Activated naive CD8-positive, alpha-beta T cell treated with anti-CD3 and anti-CD28 coated beads, Interleukin-2, amount 50 U/mL, for 16 hours (primary cell): ENCODE measurements at regions not wholly inside any gene's neighbourhood (a gene's known extent, or its start where the extent isn't known, plus 50 kb on each side); places are given as distances from the start of the nearest gene placed in this dataset.
"Not testable (repeated sequence)": the region's sequence is repeated elsewhere in the genome, so short reads cannot be mapped to it uniquely, and the experiment has no call there.

Experiments used
- DNase-seq: peaks from one replicate; pipeline ENCODE4 v3.0.0-alpha.2; 2020; ENCODE audit warnings: low read depth, low spot score

DNA sequence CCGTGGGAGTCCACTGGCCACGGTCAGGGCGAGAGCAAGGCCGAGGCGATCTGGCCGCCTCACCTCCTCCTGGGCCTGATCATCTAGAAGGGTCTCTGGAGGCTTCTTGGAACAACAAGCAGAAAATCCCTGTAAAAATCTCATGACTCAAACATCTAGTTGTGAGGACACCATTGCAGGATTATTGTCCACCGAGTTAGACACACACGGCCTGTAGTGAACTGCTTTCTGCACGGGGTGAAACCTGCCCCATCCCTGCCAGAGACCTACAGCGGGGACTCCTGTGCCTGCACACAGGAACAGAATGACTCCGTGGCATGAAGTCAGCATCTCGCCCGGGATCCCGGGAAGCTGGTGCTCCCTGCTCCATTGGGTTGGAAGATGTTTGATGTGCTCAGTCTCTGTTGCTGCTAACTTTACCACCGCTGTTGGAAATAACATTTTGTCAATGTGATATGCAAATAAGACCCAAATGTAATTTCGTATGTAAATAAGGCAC is 267.0 kb upstream of the TCERG1L start:
- DNase-seq, result no peak

DNA sequence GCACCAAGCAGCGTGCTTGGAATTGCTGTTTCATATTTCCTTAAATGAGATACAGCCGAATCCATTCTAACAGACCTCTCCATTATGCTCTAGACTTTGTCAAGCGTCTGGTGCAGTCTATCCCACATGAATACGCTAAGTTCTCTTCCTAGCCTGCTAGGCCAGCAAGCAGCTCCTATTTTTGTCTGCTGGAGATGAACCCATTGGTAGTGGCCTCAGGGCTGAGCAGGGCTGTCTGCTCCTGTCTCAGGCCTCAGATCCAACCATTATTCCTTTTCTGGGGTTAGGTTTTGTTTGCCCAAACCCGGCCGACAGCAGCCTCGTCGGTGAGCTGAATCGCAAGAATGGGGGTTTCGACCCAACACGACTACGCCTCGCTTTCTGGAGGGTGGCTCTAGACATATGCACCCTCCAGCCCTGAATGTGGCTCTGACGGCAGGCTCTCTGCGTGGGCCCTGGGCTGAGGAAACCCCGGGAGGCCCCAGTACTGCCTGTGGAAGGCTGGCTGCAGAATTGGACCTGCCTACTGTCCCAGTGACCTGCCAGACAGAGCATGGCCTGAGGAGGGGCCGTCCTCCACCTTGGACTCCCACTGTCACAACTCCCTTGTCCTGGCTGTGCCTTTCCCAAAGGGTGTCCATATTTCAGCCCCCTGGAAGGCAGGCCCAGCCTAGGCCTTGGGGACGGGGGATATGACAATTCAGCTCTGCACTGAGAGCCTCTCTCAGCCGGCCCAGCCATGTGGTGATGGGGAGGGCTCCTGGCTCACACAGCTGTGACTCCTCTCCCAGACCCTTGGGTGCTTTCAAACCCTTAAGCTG is 267.9 kb upstream of the TCERG1L start:
- DNase-seq, result no peak

DNA sequence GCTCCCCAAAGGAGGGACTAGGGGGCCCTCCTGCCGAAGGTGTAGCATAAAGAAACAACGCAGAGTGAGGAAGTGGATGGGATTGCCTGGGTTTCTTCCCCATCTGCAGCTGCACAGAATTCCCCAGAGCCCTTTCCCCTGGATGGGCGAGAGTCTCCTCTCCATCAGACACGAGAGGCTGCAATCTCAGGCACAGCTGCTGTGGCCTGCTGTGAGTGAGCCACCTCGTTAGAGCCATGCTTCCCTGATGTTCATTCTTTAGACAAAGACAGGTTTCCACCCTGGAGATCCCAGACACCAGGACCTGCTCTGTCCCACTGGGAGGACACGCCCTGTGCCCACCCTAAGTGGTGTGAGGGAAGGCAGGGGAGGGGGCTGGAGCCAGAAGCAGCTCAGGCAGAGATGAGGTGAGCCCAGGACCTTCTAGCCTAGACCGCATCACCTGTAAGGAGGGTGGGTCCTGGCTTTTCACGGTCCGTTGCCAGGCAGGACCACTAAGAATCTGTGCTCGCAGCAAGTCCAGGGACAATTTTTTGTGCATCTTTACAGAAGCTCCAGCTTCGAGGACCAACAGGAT is 268.6 kb upstream of the TCERG1L start:
- DNase-seq, result no peak

DNA sequence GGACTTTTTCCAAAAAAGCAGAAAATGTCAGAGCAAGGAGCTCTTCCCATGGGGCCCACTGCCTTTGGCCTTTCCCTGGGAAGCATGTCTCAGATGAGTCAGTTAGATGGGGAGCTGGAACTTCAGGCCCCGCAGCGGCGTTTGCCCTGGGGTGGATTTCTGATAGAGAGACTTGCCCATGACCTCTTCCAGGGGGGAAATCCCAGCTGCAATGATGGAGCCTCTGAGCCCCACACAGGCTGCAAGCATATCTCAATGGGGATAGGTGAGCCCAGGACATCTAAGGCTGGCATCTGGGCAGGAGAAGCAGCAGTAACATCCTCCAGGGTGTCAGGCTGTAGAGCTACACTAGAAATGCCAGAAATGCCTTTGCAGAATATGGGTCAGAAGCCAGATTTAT is 269.2 kb upstream of the TCERG1L start:
- no peak for DNase-seq

DNA sequence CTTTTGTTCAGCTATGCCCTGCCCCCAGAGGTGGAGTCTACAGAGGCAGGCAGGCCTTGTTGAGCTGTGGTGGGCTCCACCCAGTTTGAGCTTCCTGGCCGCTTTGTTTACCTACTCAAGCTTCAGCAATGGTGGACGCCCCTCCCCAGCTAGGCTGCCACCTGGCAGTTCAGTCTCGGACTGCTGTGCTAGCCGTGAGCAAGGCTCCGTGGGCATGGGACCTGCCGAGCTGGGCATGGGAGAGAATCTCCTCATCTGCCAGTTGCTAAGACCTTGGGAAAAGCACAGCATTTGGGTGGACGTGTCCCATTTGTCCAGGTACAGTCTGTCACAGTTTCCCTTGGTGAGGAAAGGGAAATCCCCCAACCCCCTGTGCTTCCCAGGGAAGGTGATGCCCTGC is 270.0 kb upstream of the TCERG1L start:
- not testable (repeated sequence) for DNase-seq

DNA sequence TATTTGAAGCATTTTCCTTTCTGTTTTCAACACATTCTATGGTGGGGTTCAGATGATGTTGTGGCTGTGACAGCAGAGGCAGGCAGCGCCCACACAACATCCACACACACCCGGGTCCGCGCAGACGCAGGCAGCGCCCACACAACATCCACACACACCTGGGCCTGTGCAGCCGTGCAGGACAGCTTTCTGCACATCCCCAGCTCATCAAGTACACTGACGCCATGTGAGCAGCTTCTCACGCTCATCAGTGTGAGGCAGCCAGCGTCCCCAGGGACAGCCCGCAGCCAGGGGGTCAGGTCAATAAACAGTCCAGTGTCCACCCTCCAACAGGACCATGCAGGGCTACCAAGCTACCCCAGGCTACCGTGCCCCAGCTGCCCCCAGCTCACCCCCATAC is 272.8 kb upstream of the TCERG1L start:
- no peak for DNase-seq

DNA sequence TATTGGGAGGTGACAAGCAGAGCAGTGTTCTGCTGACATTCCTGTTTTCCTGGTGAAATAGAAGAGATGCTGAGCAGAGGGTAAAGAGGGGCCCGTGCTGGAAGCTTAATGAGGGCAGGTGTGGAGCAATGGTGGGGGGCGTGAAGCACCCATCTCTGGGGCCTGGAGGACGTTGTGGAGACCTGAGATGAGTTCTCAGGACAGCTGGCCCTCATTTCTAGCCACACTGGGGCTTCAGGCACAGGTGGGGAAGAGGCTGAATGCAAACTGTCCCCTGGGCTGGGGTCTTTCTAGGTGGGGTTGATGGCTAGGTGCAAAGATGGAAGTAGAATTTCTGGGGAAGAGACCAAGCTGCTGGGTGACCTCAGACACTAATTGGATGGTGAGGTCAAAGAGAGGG is 274.2 kb upstream of the TCERG1L start:
- no peak for DNase-seq

DNA sequence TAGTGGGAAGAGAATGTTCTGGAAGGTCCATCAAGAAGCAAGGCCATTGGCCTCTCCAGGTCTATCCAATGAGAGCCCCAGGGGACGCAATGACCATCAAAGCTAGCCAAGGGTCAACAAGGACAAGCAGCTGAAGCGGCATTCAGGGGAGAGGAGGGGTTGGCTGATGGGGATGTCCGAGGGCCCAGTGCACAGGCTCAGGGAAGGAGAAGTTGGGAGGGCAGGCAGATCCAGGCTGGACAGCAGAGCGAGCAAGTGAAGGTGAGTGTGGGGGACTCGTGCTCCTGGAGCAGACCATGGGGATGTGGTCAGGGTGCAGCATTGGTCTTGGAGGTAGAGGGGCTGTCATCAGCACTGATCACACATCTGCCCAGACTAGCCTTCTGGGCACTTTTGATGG is 275.4 kb upstream of the TCERG1L start:
- DNase-seq, result no peak

DNA sequence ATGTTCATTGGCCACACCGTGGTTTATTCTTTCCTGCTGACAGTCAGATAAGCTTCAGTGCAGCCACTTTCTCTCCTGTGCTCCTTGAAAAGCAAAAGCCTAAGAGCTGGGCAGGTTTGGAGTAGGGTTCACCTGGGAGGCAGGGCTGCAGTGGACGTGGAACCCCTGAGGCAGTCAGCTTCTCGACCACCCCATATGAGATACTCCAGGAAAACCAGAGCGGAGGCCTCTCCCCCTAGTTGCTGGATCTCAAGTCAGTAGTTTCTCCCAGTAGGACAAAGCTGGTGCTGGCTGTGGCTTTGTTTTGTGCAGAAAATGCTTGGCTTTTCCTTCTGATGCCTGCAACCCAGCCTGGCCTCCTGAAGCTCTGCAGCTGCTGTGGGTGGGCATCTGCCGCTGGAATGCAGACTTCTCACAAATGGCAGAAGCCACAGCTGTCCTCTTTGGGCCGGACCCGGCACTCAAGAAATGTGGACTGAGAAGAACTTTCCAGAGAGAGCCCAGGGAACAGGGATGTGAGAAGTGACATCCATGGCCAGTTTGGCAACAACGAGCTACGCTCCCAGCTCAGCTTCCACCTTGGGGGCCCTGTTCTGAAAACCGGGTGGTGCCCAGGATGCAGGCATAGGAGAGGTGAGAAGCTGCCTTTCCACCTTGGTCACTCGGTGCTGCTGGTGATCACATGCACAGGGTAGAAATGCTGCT is 276.6 kb upstream of the TCERG1L start:
- DNase-seq, result no peak

DNA sequence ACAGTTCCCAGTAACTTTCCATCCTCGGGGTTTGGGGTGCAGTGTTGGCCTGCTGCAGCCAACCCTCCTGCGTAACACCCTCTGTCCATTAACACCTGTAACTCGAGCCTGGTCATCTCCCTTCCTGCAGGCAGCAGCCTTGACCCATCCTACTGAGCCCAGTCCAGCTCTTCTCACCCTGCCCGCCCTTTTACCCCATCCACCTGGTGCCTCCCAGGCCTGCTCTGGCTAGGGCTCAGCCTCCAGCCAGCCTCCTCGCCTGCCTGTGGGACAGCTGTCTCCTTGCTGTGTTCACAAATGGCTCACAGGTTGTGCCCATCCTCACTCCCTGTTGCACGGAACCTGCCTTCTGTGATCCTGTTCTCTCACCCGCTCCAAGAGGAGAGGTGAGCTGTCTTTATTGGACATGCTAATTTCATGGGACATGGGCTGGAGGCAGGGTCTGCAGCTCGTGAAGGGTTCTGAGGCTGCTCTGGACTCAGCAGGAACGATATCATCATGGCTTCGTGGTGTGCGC is 277.2 kb upstream of the TCERG1L start:
- no peak for DNase-seq

DNA sequence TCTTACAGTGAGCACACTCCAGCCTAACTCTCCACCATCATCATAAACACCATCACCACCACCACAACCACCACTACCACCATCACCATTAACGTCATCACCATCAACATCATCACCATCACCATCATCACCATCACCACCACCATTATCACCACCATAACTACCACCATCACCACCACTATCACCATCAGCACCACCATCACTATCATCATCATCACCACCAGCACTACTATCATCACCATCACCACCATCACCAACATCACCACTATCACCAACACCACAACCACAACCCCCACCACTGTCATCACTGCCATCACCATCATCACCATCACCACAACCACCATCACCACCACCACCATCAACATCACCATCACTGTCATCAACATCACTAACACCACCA is 279.0 kb upstream of the TCERG1L start:
- no peak for DNase-seq

DNA sequence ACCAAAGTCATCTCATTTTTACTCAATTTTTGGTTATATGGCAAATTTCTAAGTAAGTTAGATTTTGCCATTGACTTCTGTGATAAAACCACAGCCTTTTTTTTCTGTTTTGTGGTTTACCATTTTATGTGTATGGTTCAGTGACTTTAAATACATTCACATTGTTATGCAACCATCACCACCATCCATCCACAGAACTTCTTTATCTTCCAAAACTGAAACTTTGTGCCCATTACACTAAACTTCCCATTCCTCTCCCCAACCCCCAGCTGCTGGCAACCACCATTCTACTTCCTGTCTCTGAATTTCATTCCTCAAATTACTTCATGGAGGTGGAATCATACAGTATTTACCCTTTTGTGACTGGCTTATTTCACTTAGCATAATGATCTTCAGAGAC is 280.4 kb upstream of the TCERG1L start:
- no peak for DNase-seq

DNA sequence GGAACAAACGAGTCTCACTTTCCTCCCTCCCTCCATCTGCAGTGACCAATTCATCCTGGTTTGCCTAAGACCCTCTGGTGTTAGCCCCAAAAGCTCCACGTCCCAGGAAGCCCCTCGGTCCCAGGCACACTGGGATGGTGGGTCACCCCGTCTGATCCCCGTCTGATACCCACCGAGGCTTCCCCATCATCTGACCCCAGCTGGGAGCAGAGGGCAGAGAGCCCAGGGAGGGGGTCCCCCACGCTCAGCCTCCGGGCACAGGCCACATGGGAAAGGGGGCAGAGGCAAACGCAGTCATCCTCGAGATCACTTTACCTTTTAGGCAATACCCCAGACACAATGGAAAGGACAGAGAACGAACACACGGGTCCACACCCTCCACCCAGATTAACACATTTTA is 291.6 kb upstream of the PPP2R2D start:
- DNase-seq, result no peak

DNA sequence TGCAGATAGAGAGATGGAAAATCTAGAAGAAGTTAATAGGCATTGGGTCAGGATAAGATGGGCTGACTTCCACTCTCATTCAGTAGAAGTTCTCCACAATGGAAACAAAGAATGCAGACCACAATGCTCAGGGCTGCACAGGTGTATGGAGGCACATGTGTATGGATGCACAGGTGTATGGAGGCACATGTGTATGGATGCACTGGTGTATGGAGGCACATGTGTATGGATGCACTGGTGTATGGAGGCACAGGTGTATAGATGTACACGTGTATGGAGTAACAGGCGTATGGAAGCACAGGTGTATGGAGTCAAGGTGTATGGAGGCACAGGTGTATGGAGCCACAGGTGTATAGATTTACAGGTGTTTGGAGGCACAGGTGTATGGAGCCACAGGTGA is 285.7 kb upstream of the PPP2R2D start:
- no peak for DNase-seq

DNA sequence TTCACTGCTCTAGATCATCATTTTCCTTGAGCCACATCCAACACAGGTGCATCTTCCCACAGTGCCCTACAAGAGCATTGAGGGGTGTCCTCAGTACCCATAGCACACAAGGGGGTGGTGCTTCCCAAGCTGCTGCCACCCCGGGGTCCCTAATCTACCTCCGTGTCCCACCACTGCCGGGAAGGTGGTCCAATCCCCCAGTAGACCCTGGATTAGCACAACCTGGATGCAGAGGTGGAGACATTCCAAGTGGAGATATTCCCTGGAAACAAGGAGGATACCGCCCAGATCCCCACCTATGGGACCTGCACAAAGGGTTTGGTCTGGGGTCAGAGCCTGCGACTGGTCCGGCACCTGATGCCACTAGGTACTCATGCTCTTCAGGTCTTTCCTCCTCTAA is 284.8 kb upstream of the PPP2R2D start:
- DNase-seq, result no peak

DNA sequence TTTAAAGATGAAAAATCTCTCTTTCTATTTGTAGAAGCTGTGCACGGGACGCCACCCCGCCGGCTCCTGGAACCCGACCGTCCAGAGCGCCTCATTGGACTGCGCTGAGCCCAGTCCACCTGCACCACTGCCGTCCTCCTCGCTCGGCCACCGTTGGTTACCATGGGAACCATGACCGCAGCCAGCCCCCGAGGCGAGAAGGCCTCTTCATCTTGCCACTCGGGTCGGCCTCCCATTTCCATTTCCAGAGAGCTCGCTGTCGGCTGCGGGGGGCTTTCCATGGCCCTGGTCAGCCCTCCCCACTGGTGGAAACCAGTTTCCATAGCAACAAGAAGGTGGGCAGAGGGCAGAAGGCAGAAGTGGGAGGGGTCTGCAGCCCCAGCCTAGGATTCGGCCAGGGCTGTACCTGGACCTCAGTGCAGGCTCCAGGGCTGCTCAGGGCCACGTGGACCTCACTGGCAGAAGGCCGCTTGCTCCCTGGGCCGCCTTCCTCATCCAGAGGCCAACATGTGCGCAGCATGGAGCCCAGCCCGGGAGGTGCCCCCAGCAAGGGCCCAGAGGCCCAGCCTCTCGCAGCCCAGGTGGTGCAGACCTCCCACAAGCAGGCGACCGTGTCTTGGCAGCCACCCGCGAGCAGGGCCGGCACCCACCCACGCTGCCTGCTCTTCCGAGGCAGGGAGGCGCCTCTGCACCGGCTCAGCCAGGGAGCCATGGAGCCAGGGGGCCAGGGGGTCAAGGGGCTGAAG is 283.5 kb upstream of the PPP2R2D start:
- DNase-seq, result no peak

DNA sequence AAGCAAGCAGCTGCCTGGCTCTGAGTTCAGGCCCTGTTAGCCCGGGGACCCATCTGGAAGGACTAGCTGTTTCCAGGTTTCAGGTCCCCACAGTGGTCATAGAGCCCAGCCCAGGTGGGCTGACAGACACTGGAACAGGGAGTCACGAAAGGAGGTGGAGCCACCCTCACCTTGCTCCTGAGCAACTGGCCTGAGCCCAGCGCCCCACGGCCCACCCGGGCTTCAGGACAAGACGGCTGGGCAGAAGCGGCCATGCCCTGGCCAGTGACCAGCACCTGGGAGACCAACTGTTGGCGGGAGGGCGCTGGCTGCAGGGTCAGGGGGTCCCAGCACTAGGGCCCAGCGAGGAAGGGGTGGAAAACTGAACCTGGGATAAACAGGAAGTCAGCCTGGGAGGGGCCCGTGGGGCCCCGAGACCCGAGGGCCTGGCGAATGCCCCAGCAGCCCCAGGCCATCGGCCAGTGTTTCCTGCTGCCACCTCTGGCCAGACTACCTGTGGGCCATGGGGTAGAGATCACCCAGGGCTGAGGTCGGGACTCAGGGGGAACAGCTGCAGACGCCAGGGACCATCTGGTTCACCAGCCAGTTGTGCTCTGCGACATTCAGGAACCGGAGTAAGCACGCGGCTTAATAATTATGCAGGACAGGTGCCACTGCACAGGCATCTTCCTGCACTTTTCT is 282.1 kb upstream of the PPP2R2D start:
- no peak for DNase-seq

DNA sequence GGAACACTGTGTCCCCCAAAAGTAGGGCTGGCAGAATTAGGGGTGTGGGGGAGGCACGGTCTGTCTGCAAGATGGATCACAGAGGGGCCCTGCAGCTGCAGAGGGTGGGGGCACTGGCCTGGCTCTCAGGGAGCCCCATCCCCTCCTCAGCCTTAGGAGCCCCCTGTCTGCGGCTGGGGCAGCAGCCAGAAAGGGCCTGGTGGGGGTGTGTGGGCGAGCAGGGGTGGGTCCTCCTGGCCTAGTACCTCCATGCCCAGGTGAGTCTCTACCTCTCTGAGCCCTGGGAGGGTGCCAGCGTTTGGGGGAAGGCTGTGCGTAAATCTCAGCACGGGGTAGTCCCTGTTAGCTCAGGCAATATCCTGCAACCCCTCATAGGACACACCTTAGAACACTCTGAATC is 280.5 kb upstream of the PPP2R2D start:
- no peak for DNase-seq

DNA sequence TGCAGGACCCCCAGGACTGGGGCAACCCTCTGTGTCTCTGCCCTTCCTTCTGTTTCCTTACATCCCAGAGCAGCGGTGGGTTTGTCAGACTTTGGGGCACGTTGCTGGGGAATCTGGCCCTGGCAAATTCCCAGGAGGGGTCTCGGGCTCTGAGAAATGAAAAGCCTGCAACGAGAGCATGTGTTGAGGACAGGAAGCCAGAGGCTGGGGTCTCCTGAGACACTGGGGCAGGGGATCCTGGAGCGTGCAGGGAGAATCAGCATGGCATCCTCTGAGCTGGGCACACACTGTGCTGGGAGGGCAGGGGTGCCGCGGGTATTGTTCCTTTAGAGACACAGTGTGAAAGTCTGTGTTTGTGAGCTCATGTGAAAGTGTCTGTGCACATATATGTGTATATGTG is 279.9 kb upstream of the PPP2R2D start:
- no peak for DNase-seq

DNA sequence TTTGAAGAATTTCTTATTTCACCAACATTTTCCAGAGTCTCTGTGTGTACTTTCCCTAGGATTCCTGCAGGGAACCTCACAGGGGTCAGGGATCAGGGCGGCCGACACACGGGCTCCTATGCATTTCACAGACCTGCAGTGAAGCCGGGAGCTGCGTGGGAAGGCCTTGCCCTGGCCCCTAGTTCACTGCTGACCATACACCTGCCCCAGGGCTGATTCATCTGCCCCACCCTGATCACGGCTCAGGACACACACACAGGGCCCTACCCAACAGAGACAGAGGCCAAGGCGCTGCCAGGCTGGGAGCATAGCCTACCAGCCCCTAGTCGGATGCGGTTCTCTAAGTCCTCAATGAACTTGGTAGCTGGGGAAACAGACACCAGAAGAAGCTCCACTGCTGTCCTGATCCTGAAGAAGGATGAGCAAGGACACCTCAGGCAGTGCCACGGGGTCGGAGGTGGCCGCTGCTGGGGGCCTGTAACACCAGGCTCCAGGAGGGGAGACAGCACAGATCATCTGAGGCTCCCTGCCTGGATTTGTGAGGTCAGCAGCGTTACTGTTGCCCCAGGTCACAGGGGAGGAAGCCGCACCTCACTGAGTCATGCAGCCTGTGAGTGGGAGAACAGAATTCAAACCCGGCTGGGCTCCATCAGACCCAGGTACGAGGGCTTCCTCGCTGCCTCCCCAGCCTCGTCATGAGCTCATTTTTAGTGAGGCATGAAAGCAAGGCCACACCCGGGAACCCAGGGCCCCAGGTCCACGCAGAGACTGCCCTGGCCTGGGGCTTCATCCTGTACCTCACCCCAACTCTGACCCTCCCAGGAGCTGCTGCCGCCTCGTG is 278.8 kb upstream of the PPP2R2D start:
- no peak for DNase-seq
